AG04449 (cell line): ENCODE measurements at regions not wholly inside any gene's neighbourhood (a gene's known extent, or its start where the extent isn't known, plus 50 kb on each side); places are given as distances from the start of the nearest gene placed in this dataset.

ENCODE experiments used
- CTCF ChIA-PET: fragments of 350-600 bp; formaldehyde crosslinking; extraction: SDS; loops from one replicate; lab custom pipeline; 2021; ENCODE audit warnings: antibody characterized with exemption; lab: Yijun Ruan, JAX
- POLR2A ChIA-PET: fragments of 400-600, 350-600 bp; formaldehyde crosslinking; extraction: SDS; loops from one replicate; lab custom pipeline; 2020; ENCODE audit warnings: antibody characterized with exemption, inconsistent platforms; lab: Yijun Ruan, JAX
- DNase-seq: peaks from one replicate; pipeline ENCODE4 v3.0.0-alpha.2; 2010; ENCODE audit warnings: low read depth, low spot score
- H3K4me3 ChIP-seq: 2 replicates; pipeline ENCODE4 v1.5.1; 2011; ENCODE audit warnings: low read depth, mild to moderate bottlenecking, control low read depth, low read length
- TF ChIP-seq, protein P1 (sequence below): IDR thresholded peaks from one replicate; pipeline ENCODE4 v1.5.1; 2011; ENCODE audit warnings: mild to moderate bottlenecking, moderate library complexity, low read length, control low read depth, inconsistent platforms; ENCODE audit not compliant: insufficient read depth; ENCODE audit errors: missing control alignments

DNA sequence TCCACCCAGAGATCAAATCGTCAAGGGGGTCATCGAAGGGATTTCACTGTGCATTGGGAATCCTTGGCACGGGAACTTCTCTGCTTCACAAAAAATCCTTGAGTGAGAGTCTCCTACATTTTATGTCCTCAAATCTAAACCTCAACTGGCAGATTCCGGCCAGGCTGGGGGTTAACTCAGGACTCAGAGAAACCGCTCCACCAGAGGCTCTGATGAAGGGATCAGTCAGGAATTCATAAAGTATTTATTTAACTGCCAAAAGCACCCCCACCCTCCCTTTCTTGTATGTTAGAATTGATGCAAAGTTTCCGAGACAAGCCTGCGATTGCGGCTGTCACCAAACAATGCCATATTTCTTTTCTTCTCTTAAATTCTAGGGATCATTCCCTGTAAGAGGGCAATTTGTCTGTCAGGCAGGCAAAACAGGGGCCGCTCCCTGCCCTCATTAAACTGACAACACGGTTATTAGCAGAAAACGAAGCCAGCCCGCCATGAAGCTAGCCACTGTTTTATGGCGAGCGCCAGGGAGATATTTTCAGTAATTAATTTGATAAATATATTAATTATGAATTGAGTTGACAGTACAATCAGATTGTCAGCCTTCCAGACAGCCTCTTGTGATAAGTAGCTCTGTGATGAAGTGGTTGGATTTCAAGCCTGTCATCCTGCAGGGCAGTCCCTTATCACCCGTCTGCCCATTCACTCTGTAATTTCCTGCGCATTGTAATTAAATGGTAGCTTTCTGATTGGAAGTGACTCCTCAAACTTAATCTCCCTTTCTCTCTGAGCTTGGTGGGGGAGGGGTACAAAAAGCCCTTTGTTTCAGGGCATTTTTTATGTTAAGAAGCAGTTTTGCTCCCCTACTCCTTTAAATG, 153.0 kb upstream of the GPR26 start:
- ChIA-PET CTCF (no interaction called here), POLR2A (no interaction called here)

DNA sequence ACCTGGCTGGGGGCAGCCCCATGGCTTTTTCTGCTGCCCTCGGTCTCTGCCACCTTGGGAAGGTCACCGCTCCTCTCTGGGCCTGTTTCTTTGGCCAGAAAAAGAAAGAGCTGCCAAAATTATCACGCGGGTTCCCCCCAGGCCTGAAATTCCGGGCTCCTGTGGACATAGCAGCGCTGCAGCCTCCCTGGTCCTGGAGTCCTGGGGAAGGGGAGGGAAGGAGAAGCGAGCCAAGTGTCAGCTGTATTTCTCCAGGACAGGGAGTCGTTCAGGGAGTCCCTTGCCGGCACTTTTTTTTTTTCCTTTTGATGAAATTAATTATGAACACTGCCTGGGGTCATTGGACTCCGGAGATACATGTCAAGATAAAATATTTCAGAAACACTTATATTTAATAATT, 152.3 kb upstream of the GPR26 start:
- ChIA-PET CTCF (no interaction called here), POLR2A (no interaction called here)
- TF ChIP-seq, protein P1, sequence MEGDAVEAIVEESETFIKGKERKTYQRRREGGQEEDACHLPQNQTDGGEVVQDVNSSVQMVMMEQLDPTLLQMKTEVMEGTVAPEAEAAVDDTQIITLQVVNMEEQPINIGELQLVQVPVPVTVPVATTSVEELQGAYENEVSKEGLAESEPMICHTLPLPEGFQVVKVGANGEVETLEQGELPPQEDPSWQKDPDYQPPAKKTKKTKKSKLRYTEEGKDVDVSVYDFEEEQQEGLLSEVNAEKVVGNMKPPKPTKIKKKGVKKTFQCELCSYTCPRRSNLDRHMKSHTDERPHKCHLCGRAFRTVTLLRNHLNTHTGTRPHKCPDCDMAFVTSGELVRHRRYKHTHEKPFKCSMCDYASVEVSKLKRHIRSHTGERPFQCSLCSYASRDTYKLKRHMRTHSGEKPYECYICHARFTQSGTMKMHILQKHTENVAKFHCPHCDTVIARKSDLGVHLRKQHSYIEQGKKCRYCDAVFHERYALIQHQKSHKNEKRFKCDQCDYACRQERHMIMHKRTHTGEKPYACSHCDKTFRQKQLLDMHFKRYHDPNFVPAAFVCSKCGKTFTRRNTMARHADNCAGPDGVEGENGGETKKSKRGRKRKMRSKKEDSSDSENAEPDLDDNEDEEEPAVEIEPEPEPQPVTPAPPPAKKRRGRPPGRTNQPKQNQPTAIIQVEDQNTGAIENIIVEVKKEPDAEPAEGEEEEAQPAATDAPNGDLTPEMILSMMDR = no peak
- DNase-seq = no peak
- no peak overlapping the region for H3K4me3 ChIP-seq

More for the DNA sequence above, 153.0 kb upstream of the GPR26 start:
- no peak for DNase-seq
- TF ChIP-seq, protein P1 = no peak
- H3K4me3 ChIP-seq = no peak overlapping the region

DNA sequence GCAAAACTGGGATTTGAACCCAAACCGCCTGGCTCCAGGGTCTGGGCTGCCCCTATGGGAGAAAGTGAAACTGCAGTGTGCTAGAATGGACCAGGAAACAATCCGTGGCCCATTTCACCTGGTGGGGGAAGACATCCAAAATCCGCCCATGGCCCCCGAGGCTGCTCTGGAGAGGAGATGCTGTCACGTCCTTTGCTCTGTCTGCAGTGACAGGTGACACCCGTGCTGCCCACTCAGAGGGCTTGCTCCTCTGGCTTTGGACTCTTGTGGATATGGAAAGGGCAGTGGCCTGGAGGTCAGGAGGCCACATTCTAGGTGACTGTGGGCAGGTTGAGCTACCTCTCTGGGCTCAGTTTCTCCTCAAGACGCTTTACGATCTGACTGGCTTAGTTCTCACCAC, 151.2 kb upstream of the GPR26 start:
- ChIA-PET POLR2A (no interaction called here), CTCF (no interaction called here)
- no peak for DNase-seq
- no peak overlapping the region for H3K4me3 ChIP-seq
- TF ChIP-seq, protein P1 = no peak

DNA sequence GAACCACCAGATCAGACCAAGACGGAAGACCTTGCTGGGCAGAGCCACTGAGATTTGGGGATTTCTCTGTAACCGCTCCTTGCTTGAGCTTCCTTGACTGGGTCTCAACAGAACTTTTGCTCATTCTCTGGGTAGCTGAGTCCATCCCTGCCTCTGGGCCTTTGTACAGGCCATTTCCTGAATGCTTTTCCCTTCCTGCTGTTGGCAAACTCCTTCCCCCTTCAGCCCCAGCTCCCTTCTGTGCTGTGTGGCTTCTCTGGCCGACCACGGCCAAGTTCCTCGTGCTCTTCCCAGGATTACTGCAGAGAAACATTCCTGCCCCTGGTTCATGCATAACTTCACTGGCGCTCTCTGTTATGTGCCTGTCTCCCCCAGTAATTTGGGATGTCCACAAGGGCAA, 150.5 kb upstream of the GPR26 start:
- TF ChIP-seq, protein P1 = no peak
- DNase-seq = no peak
- ChIA-PET CTCF (no interaction called here), POLR2A (no interaction called here)
- H3K4me3 ChIP-seq = no peak overlapping the region

DNA sequence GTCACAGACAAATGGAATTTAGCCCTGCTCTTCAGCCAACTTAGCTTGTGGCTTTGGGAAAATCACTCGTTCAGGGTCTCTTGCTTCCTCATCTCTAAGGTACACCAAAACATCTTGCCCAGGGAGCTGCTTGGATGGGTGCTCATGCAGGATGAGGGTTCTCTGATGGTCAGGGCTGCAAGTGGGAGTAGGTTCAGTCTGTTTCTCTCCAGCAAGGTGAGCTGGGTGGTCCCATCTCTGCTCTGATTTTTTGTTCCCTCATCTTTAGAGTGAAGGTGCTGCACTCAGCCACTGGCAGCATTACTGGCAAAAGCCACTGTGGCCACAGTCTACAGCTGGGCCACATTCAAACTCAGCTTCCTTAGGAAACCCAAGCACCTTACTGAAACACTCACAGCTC, 149.9 kb upstream of the GPR26 start:
- POLR2A ChIA-PET = no interaction called here
- DNase-seq = no peak
- TF ChIP-seq, protein P1 = no peak
- CTCF ChIA-PET = no interaction called here
- H3K4me3 ChIP-seq = no peak overlapping the region

DNA sequence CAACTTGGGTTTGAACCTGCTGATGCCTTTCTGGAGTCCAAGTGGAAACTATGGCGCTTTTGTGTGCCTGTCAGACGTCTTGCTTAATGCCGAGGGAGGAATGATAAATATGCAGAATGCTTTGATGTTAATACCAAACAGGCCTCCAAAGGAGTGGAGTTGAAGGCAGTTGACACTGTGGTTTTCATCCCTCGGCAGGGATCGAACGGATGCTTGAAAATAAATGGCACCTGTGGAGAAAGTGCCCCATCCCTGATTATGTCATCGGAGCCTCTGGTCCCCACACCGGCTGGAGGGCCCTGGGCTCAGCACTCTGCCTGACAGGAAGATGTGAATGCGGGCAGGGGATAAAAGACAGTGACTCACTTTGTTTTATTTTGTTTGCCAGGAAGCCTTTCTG, 148.7 kb upstream of the GPR26 start:
- TF ChIP-seq, protein P1 = no peak
- no peak for DNase-seq
- no peak overlapping the region for H3K4me3 ChIP-seq
- ChIA-PET POLR2A (no interaction called here), CTCF (no interaction called here)
